ENCODE measurements at regions not wholly inside any gene's neighbourhood (a gene's known extent, or its start where the extent isn't known, plus 50 kb on each side); places are given as distances from the start of the nearest gene placed in this dataset.

GRCh38 chr18:57975805-57976204 is 68.2 kb upstream of the NEDD4L start:
- TF ChIP-seq ZBTB33 (IDR thresholded peaks at IDR 0.05; ENCODE audit: borderline replicate concordance, low read depth) (no peak), CTCF (IDR thresholded peaks at IDR 0.05) (no peak), REST (IDR thresholded peaks at IDR 0.05; ENCODE audit: low read depth, low read length) (no peak), USF2 (IDR thresholded peaks at IDR 0.05; ENCODE audit: borderline replicate concordance, low read depth, low read length) (no peak), MAX (IDR thresholded peaks at IDR 0.05; ENCODE audit: low read depth) (no peak), RAD21 (IDR thresholded peaks at IDR 0.05; ENCODE audit: low read length) (no peak), JUND (IDR thresholded peaks at IDR 0.05) (no peak), MXI1 (IDR thresholded peaks at IDR 0.05; ENCODE audit: low read depth, low read length) (no peak)
